ENCODE measurements at regions not wholly inside any gene's neighbourhood (a gene's known extent, or its start where the extent isn't known, plus 50 kb on each side); places are given as distances from the start of the nearest gene placed in this dataset.

DNA sequence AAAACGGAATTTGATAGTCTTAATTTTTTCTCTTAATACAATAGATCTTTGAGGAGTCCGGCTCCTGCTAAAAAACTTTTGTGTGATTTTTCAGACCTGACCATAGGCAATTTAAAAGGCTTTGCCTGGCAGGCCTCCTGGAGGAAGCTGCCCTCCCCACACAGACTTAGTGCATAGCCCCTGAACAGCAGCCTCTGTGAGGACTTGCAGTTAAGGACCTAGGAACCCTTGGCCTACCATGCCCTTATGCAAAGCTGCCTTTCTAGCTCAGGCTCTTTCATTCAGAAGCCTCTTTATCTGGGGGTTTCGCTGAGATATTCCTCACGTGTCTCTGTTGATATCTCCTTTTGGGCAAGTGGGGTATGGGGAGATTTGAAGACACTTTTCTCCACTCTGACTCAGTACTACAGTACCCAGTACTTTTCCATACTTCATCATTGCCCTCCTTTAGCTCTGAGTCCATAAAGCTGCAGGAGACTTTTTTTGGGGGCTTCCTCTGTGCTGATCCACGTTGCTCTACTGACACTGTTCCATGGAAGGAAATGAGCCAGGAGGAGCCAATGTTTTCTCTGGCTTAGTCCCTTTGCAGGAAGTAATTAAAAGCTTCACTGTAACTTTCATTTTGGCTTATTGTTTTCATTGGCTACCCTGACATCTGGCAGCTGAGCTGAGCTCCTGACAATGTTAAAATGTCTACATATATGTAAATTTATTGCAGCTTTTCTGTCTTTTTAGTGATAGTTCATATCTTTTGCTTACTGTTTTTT lies 283.1 kb downstream of the TDRD3 start:
- TF ChIP-seq POLR2AphosphoS5 (IDR thresholded peaks at IDR 0.05; ENCODE audit: low read depth, low read length) (peak; percentile 48; the same call in 1 of the 2 replicates), EZH2 (IDR thresholded peaks at IDR 0.05; ENCODE audit: low read depth, low read length, severe bottlenecking) (no peak), EGR1 (IDR thresholded peaks at IDR 0.05; ENCODE audit: borderline replicate concordance, low read depth, low read length) (no peak), JUN (IDR thresholded peaks at IDR 0.05; ENCODE audit: low read depth, low read length) (no peak), EP300 (IDR thresholded peaks at IDR 0.05; ENCODE audit: borderline replicate concordance in 1 of 2, low read depth in 2 of 2, low read length in 2 of 2) (no peak)
- TF ChIP-seq, protein P1, sequence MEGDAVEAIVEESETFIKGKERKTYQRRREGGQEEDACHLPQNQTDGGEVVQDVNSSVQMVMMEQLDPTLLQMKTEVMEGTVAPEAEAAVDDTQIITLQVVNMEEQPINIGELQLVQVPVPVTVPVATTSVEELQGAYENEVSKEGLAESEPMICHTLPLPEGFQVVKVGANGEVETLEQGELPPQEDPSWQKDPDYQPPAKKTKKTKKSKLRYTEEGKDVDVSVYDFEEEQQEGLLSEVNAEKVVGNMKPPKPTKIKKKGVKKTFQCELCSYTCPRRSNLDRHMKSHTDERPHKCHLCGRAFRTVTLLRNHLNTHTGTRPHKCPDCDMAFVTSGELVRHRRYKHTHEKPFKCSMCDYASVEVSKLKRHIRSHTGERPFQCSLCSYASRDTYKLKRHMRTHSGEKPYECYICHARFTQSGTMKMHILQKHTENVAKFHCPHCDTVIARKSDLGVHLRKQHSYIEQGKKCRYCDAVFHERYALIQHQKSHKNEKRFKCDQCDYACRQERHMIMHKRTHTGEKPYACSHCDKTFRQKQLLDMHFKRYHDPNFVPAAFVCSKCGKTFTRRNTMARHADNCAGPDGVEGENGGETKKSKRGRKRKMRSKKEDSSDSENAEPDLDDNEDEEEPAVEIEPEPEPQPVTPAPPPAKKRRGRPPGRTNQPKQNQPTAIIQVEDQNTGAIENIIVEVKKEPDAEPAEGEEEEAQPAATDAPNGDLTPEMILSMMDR (IDR thresholded peaks at IDR 0.05; ENCODE audit: control extremely low read depth in 1 of 3, insufficient read depth in 1 of 3, low read depth in 1 of 3, low read length in 3 of 3): no peak
- TF ChIP-seq, protein P2, sequence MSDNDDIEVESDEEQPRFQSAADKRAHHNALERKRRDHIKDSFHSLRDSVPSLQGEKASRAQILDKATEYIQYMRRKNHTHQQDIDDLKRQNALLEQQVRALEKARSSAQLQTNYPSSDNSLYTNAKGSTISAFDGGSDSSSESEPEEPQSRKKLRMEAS (IDR thresholded peaks at IDR 0.05): no peak
